Right forelimb (tissue), 1 donor: ENCODE measurements at regions not wholly inside any gene's neighbourhood (a gene's known extent, or its start where the extent isn't known, plus 50 kb on each side); places are given as distances from the start of the nearest gene placed in this dataset.

Experiments
- DNase-seq: peaks from one replicate; pipeline ENCODE4 v3.0.0-alpha.2; 2018

DNA sequence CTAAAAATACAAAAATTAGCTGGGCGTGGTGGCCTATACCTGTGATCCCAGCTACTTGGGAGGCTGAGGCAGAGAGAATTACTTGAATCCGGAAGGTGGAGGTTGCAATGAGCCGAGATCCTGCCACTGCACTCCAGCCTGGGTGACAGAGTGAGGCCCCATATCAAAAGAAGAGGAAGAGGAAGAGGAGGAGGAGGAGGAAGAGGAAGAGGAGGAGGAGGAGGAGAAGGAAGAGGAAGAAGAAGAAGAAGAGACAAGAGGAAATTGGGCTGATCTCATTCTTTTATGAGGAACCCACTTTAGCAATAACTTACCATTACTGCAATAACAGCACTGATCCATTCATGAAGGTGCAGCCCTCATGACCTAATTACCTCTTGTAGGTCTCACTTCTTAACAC, 138.9 kb upstream of the GIMD1 start:
- DNase-seq: no peak

DNA sequence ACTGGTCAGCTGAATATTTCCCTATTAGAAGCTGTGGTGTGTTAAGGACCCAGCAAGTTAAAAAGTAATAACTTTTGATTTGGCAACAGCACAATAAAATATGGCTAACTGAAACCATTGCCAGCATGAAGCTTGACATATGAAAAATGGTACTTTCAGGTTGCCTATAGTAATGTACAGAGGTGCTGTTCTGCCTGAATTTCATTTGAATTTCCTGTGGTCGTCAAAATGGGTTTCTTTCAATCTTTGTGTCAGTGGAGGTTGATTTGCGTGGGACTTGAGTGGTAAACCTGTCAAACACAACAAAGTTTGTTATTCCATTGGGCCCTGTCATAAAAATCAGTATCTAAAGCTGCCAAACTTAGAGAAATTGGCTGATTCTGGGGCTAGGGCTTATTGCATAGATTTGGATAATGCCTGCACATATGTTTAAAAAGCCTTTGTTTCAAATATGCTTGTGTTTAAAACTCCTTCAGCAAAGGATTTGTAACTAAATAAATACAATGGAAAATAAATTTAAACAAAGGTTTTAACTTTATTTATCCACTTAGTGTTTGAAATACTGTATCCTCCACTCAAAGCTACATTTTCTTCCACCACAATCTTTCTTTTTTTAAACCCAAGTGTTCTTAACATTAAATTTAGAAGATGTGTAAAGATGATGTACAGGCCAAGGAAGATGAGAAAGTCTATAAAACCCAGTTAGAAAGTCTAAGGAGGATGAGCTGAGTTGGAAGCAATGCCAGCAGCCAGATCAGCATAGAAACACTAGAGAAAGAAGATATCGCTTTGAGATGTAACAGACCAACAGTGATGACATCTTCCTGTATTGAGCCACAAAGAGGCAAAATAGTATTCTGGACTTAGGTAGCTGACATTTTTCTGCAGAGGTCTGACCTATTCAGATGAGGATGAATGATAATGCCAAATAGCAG, 134.8 kb upstream of the GIMD1 start:
- DNase-seq: no peak

DNA sequence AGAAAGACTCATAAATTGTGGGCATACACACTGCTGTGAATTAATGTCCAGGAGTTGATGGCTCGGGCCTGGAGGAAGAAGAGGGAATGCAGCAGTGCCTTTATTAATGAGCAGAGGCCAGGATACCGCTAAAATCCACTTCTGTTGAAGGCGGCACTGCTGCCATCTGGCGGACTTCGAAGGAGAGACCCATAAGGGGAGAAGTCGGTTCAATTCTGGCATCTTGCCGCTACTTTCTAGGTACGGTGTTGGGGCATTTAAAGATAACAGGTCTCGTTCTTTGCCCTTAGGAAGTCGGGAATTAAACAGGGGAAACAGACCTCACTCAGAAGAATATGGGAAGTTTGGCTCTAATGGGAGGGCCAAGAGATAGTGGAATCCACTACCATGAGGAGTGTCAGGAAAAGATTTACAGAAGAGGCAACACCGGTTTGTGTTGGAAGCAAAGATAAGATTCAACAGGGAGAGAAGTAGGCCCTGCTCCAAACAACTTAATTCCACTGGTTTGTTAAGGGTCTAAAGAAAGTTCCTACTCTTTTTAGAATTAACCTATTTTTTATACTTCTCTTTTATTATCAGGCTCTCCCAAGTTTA, 133.6 kb upstream of the GIMD1 start:
- peak; percentile 65 for DNase-seq

- DNase-seq: no peak
Measured at GRCh38 chr4:106497271-106497670, 128.7 kb upstream of the GIMD1 start.

DNA sequence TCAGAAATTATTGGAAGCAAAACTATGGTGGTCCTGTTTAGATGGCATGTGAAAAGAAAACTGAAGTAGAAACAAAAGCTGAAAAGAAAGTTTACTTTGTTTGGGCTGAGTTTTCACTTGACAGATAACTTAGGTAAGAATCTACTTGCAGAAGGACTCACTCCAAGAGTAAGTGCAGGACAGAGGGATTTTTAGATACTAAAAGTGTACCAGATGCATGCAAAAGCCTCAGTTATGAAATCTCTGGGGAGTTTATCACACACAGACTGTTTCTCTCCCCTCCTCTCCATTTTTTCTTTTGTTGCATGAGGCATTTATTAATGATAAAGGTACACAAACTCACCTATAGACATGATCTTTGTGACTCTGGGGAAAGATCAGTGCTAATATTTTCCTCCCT, 127.5 kb upstream of the GIMD1 start:
- no peak for DNase-seq

- DNase-seq: peak; percentile 45
Measured at GRCh38 chr4:106495476-106495875, 126.9 kb upstream of the GIMD1 start.

GRCh38 chr4:106494066-106494465, 125.5 kb upstream of the GIMD1 start:
- DNase-seq: no peak

DNA sequence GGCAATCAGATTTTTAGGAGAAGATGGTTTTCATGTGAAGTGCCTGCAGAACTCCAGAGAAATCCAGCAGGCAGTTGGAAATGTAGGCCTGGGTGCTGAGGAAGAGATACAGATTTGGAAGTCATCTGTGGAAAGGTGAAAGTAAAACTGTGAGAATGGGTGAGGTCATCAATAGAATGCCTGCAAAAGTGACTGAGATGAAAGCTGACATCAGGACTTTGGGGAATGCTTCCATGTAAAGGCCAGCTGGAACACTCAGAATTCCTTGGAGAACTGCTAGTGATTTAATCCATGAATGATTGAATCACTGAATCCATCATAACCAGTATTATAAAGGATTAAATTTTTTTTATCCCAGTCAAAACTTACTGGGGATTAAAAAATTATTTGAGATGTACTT, 124.5 kb upstream of the GIMD1 start:
- DNase-seq: no peak

DNA sequence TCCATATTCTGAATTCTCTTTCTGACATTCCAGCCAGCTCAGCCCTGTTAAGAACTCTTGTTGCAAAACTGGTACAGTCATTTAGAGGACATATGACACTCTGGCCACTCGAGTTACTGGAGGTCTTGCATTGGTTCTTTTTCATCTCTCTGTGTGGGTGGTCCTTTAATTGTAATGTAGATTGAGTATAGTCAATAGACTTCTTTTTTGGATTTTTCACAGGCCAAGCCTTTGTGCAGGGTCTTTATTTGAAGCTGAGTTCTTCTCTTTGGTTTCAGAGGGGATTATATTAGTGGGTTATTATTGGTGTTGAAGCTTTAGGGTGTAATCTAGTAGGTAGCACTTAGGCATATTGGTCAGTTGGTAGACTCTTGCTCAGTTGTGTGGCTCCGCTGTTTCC, 118.0 kb upstream of the GIMD1 start:
- DNase-seq: no peak

- no peak for DNase-seq
Measured at GRCh38 chr4:106481801-106482200, 113.2 kb upstream of the GIMD1 start.

DNA sequence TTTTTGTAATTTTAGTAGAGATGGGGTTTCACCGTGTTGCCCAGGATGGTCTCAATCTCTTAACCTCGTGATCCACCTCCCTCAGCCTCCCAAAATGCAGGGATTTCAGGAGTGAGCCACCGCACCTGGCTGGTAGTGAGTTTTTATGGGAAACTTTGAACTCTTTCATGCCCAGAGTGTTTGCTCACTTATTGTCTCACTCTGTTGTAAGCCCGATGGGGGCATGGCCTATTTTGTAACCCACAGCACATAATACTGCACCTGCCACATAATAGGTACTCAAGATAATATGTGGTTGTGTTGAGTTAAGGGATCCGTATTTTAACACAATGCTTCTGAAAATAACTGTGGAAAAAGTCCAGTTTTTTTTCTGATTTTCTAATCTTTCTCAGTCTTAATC, 109.6 kb upstream of the GIMD1 start:
- DNase-seq: no peak

- DNase-seq: no peak
Measured at GRCh38 chr4:106476741-106477140, 108.2 kb upstream of the GIMD1 start.

- DNase-seq: no peak
Measured at GRCh38 chr4:106473515-106473914, 104.9 kb upstream of the GIMD1 start.

DNA sequence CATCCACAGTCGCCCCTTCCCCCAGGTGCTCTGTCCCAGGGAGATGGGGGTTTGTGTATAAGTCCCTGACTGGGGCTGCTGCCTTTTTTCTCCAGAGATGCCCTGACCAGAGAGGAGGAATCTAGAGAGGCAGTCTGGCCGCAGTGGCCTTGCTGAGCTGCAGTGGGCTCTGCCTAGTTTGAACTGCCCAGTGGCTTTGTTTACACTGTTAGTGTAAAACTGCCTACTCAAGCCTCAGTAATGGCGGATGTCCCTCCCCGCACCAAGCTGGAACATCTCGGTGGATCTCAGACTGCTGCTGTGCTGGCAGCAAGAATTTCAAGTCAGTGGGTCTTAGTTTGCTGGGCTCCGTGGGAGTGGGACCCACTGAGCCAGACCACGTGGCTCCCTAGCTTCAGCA, 102.6 kb upstream of the GIMD1 start:
- no peak for DNase-seq

- no peak for DNase-seq
Measured at GRCh38 chr4:106463622-106464021, 95.0 kb upstream of the GIMD1 start.

GRCh38 chr4:106454581-106454980, 86.0 kb upstream of the GIMD1 start:
- no peak for DNase-seq

- DNase-seq: no peak
Measured at GRCh38 chr4:106454021-106454420, 85.4 kb upstream of the GIMD1 start.

- no peak for DNase-seq
Measured at GRCh38 chr4:106451091-106451490, 82.5 kb upstream of the GIMD1 start.

- DNase-seq: no peak
Measured at GRCh38 chr4:106450249-106450648, 81.7 kb upstream of the GIMD1 start.

DNA sequence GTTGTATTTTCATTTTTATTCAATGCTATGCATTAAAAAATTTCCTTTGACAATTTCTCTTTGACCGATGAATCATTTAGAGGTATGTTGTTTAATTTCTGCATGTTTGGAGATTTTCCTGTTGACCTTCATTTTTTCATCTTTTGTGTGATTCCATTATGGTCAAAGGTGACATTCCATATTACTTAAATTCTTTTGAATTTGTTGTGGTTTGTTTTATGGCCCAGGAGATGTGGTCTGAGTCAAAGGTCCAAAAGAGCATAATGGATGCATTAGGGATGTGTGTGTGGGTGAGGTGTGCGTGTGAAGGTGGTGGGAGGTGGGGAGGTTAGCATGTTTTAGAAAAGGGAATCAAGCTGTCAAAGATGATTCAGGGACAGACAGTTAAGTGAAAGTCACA, 76.0 kb upstream of the GIMD1 start:
- DNase-seq: no peak

DNA sequence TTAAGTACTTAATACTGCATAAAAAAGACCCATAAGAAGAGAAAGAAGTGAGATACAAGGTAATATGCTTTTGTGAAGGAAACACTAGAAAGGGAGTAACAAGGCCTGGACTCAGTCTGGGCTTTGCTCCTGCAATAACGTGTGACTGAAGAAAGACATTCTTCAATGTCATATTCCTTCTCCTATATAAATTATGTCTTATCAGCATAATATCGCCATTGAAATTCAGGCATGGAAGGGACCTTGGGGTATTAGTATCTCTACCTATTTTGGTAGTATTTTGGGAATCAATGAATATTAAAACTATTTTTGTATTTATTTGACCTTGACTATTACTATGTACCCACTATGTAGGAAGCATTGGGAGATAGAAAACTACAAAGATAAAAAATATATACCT, 62.2 kb upstream of the GIMD1 start:
- DNase-seq: no peak

GRCh38 chr4:106429885-106430284, 61.3 kb upstream of the GIMD1 start:
- no peak for DNase-seq

- no peak for DNase-seq
Measured at GRCh38 chr4:106426069-106426468, 57.5 kb upstream of the GIMD1 start.

GRCh38 chr4:106425576-106425975, 57.0 kb upstream of the GIMD1 start:
- no peak for DNase-seq

- peak; percentile 60 for DNase-seq
Measured at GRCh38 chr4:106424426-106424825, 55.8 kb upstream of the GIMD1 start.
